Thyroid gland (tissue), 4 donors: ENCODE measurements at regions not wholly inside any gene's neighbourhood (a gene's known extent, or its start where the extent isn't known, plus 50 kb on each side); places are given as distances from the start of the nearest gene placed in this dataset.
A peak's percentile ranks its signal among the peaks of the same experiment; 100 is the strongest.
"Not testable (repeated sequence)": the region's sequence is repeated elsewhere in the genome, so short reads cannot be mapped to it uniquely, and the experiment has no call there.

ENCODE experiments used
- DNase-seq, 2 donors: peaks; one replicate each; pipeline ENCODE4 v3.0.0-alpha.2; 2019
- H3K27ac ChIP-seq, 3 donors: fragments of 200-600 bp; sonication (generic); 1 replicate in 2 of 3; 2 replicates in 1 of 3; pipeline ENCODE4 v1.5.1; 2016 to 2019; ENCODE audit warnings: mild to moderate bottlenecking in 1 of 3, moderate library complexity in 1 of 3
- H3K27me3 ChIP-seq: fragments of 200-600 bp; sonication (generic); one replicate; pipeline ENCODE4 v1.5.1; 2019
- H3K36me3 ChIP-seq, 2 donors: fragments of 200-600 bp; sonication (generic); one replicate each; pipeline ENCODE4 v1.5.1; 2016 to 2019
- H3K4me1 ChIP-seq, 2 donors: fragments of 200-600 bp; sonication (generic); one replicate each; pipeline ENCODE4 v1.5.1; 2017 to 2019
- H3K4me3 ChIP-seq, 3 donors: fragments of 200-600 bp; sonication (generic); replicated peaks in 1 of 3; 1 replicate in 2 of 3; 2 replicates in 1 of 3; pipeline ENCODE4 v1.5.1; 2016; ENCODE audit warnings: mild to moderate bottlenecking in 1 of 3
- H3K9me3 ChIP-seq: fragments of 200-600 bp; sonication (generic); one replicate; pipeline ENCODE4 v1.5.1; 2017
- CTCF ChIP-seq, 6 experiments: fragments of 200-600 bp in 3 of 6; fragments of 450-650 bp in 3 of 6; sonication (generic) in 3 of 6; IDR thresholded peaks; one replicate each; pipeline ENCODE4 v1.5.1; 2016 to 2019; ENCODE audit warnings: antibody characterized with exemption in 6 of 6, mild to moderate bottlenecking in 2 of 6, inconsistent platforms in 1 of 6, moderate library complexity in 1 of 6
- POLR2A ChIP-seq, 2 donors: fragments of 450-650 bp; IDR thresholded peaks; one replicate each; pipeline ENCODE4 v1.6.1; 2017; ENCODE audit warnings: antibody characterized with exemption in 2 of 2, mild to moderate bottlenecking in 2 of 2, moderate library complexity in 1 of 2
- WGBS, 2 donors: methylation state at CpG; one replicate each; pipeline ENCODE4 v1.1.5; 2017; 5-methylcytosine and 5-hydroxymethylcytosine counted together
- intact Hi-C: fragments of 100-400 bp; cut with DNase I; formaldehyde crosslinking; loops from one replicate; pipeline ENCODE4 v1.15.1; 2023

- H3K4me1 ChIP-seq, result peaks cover 51 to 64% of the 10 kb centered on the region in 2 donors
- no peaks in the 10 kb centered on the region for H3K9me3 ChIP-seq
- 51 to 77% methylated on average over 7 to 9 of the region's 9 CpGs for WGBS, 2 donors
- intact Hi-C loops, result loop anchor here (5.0 kb wide), 1 partner anchor 34 kb away; no protein-coding TSS in a partner anchor
- no peaks in the 10 kb centered on the region for H3K36me3 ChIP-seq
- no peaks in the 10 kb centered on the region for H3K27me3 ChIP-seq
- no peak overlapping the region for H3K4me3 ChIP-seq
- no peak for TF ChIP-seq POLR2A (IDR thresholded peaks at IDR 0.05)
- no peak for TF ChIP-seq CTCF (IDR thresholded peaks at IDR 0.05)
- peak overlapping the region; percentile 89 to 91 (median 91) for H3K27ac ChIP-seq
- no peak for DNase-seq
These were observed 65.5 kb downstream of the RPUSD4 start for GRCh38 chr11:126145954-126146353.

- intact Hi-C loops, H3K36me3 ChIP-seq, DNase-seq, H3K9me3 ChIP-seq, H3K27me3 ChIP-seq, H3K4me3 ChIP-seq: not testable (repeated sequence)
- 78 to 80% methylated on average over 2 of the region's 2 CpGs for WGBS, 2 donors
- Histone ChIP-seq H3K27ac (peak overlapping the region in 2 of 3 donors; percentile 14 to 96), H3K4me1 (peaks cover 74 to 85% of the 10 kb centered on the region in 2 donors)
These were observed 68.0 kb downstream of the RPUSD4 start for GRCh38 chr11:126143491-126143890.

- no peak overlapping the region for H3K4me3 ChIP-seq
- WGBS, 2 donors, result 7 to 10% methylated on average over 7 of the region's 7 CpGs
- intact Hi-C loops, result no loop called here
These were observed 70.5 kb downstream of the RPUSD4 start for GRCh38 chr11:126140926-126141280.

GRCh38 chr11:126140201-126140925 is 71.1 kb downstream of the RPUSD4 start:
- Histone ChIP-seq H3K27me3 (no peaks in the 10 kb centered on the region), H3K4me3 (no peak overlapping the region), H3K9me3 (no peaks in the 10 kb centered on the region), H3K4me1 (peaks cover 77 to 85% of the 10 kb centered on the region in 2 donors), H3K36me3 (no peaks in the 10 kb centered on the region), H3K27ac (peak overlapping the region; percentile 90 to 96 (median 93))
- 26 to 29% methylated on average over 9 of the region's 9 CpGs for WGBS, 2 donors
- peak; percentile 62 to 72 for DNase-seq
- TF ChIP-seq POLR2A (IDR thresholded peaks at IDR 0.05), result peak in 1 of 2 donors; percentile 30
- TF ChIP-seq CTCF (IDR thresholded peaks at IDR 0.05), result no peak
- intact Hi-C loops, result no loop called here

More at GRCh38 chr11:126140926-126141280, 70.5 kb downstream of the RPUSD4 start:
- no peak for TF ChIP-seq CTCF (IDR thresholded peaks at IDR 0.05)
- TF ChIP-seq POLR2A (IDR thresholded peaks at IDR 0.05), result no peak
- Histone ChIP-seq H3K4me1 (peaks cover 77 to 85% of the 10 kb centered on the region in 2 donors), H3K27me3 (no peaks in the 10 kb centered on the region), H3K9me3 (no peaks in the 10 kb centered on the region), H3K36me3 (no peaks in the 10 kb centered on the region), H3K27ac (peak overlapping the region; percentile 90 to 96 (median 93))
- DNase-seq, result peak; percentile 89 to 94

- Histone ChIP-seq H3K36me3 (no peaks in the 10 kb centered on the region), H3K27me3 (no peaks in the 10 kb centered on the region), H3K27ac (peak overlapping the region; percentile 90 to 96 (median 93)), H3K4me1 (peaks cover 81 to 89% of the 10 kb centered on the region in 2 donors), H3K4me3 (no peak overlapping the region), H3K9me3 (no peaks in the 10 kb centered on the region)
- TF ChIP-seq CTCF (IDR thresholded peaks at IDR 0.05), result no peak
- TF ChIP-seq POLR2A (IDR thresholded peaks at IDR 0.05), result peak in 1 of 2 donors; percentile 15
- intact Hi-C loops, result no loop called here
- 25 to 26% methylated on average over 13 of the region's 13 CpGs for WGBS, 2 donors
- peak; percentile 77 to 81 for DNase-seq
These were observed 72.0 kb downstream of the RPUSD4 start for GRCh38 chr11:126139111-126140091.
